ENCODE measurements at regions not wholly inside any gene's neighbourhood (a gene's known extent, or its start where the extent isn't known, plus 50 kb on each side); places are given as distances from the start of the nearest gene placed in this dataset.
A peak's percentile ranks its signal among the peaks of the same experiment; 100 is the strongest.

DNA sequence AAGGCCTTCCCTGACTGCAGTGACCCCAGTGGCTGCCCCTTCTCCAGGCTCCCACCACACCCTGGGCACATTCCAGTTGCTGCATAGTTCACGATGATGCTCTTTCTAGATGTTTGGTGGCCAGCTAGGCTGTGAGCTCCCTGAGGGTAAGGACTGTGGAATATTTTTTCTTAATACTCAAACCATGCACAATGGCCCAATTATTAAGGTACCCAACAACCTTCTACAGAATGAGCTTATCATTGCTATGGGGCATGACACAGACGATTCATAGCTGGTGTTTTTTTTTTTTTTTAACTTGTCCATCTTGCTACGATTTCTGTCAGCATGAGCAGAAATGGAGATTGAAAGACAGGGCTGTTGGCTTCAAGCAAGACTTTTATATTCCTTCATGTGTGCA is 68.9 kb upstream of the CLDN14 start:
- intact Hi-C loops (cut with DNase I), result no loop called here
- H3K27ac ChIP-seq (ENCODE audit: low read depth in 2 of 2, low read length in 2 of 2), result no peak overlapping the region
- H3K27me3 ChIP-seq (ENCODE audit: control insufficient read depth, insufficient read depth, low read length), result no peaks in the 10 kb centered on the region
- peaks cover 0 to 5% (median 0%) of the 10 kb centered on the region in 3 donors for H3K4me1 ChIP-seq (ENCODE audit: control insufficient read depth in 2 of 3, insufficient read depth in 2 of 3, low read depth in 1 of 3, low read length in 3 of 3)
- H3K9ac ChIP-seq (ENCODE audit: low read length in 3 of 3), result no peak overlapping the region
- no peak for FAIRE-seq
- H3K9me3 ChIP-seq (ENCODE audit: control insufficient read depth in 2 of 3, insufficient read depth in 1 of 3, low read length in 3 of 3), result no peaks in the 10 kb centered on the region
- DNase-seq, result no peak
- H3K36me3 ChIP-seq (ENCODE audit: control insufficient read depth in 2 of 3, insufficient read depth in 3 of 3, low read length in 3 of 3), result no peaks in the 10 kb centered on the region
- no peak overlapping the region for H3K4me3 ChIP-seq (ENCODE audit: low read length in 3 of 3)
- TF ChIP-seq, protein P1, sequence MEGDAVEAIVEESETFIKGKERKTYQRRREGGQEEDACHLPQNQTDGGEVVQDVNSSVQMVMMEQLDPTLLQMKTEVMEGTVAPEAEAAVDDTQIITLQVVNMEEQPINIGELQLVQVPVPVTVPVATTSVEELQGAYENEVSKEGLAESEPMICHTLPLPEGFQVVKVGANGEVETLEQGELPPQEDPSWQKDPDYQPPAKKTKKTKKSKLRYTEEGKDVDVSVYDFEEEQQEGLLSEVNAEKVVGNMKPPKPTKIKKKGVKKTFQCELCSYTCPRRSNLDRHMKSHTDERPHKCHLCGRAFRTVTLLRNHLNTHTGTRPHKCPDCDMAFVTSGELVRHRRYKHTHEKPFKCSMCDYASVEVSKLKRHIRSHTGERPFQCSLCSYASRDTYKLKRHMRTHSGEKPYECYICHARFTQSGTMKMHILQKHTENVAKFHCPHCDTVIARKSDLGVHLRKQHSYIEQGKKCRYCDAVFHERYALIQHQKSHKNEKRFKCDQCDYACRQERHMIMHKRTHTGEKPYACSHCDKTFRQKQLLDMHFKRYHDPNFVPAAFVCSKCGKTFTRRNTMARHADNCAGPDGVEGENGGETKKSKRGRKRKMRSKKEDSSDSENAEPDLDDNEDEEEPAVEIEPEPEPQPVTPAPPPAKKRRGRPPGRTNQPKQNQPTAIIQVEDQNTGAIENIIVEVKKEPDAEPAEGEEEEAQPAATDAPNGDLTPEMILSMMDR (IDR thresholded peaks at IDR 0.05; ENCODE audit: borderline replicate concordance, extremely low read depth, insufficient read depth), result no peak

DNA sequence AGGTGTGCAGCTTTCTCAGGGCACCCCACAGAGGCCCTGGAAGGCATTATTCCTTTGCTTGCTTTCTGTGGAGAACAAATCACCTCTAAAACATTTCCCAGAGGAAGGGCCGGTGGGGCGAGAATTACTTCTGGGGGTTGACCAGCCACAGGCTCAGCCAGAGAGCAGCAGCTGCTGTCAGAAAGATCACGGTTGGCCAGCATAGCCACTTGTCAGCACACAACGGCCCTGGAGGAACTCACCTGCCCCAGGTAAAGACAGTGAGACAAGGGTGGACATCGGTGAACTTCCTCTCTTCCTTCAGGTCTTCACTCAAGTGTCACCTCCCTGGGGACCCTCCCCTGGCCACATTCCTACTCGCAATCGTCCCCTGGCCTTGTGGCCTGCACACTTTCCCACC is 69.5 kb upstream of the CLDN14 start:
- TF ChIP-seq, protein P1 (IDR thresholded peaks at IDR 0.05; ENCODE audit: borderline replicate concordance, extremely low read depth, insufficient read depth), result no peak
- peaks cover 0 to 5% (median 0%) of the 10 kb centered on the region in 3 donors for H3K4me1 ChIP-seq (ENCODE audit: control insufficient read depth in 2 of 3, insufficient read depth in 2 of 3, low read depth in 1 of 3, low read length in 3 of 3)

DNA sequence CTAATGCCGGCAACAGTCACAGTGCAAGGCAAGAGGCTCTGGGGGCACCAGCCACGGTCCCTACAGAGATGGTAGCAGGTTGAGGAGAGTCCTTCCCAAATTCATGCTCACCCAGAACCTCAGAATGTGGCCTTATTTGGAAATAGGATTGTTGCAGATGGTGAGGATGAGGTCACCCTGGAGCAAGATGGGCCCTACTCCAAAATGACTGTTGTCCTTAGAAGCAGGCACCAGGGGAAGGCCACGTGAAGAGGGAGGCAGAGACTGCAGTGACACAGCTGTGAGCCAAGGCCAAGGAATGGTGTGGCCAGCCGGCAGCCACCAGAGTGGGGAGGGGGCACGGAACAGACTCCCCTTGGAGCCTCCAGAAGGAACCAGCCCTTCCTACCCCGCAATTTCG is 70.8 kb upstream of the CLDN14 start:
- H3K9ac ChIP-seq (ENCODE audit: low read length in 3 of 3), result no peak overlapping the region
- DNase-seq (peak in 1 of 5 donors; percentile 52), FAIRE-seq (no peak)
- no peaks in the 10 kb centered on the region for H3K9me3 ChIP-seq (ENCODE audit: control insufficient read depth in 2 of 3, insufficient read depth in 1 of 3, low read length in 3 of 3)
- intact Hi-C loops (cut with DNase I), result no loop called here
- H3K27ac ChIP-seq (ENCODE audit: low read depth in 2 of 2, low read length in 2 of 2), result no peak overlapping the region
- peaks cover 0 to 5% (median 0%) of the 10 kb centered on the region in 3 donors for H3K4me1 ChIP-seq (ENCODE audit: control insufficient read depth in 2 of 3, insufficient read depth in 2 of 3, low read depth in 1 of 3, low read length in 3 of 3)
- TF ChIP-seq, protein P1 (IDR thresholded peaks at IDR 0.05; ENCODE audit: borderline replicate concordance, extremely low read depth, insufficient read depth), result no peak
- no peaks in the 10 kb centered on the region for H3K36me3 ChIP-seq (ENCODE audit: control insufficient read depth in 2 of 3, insufficient read depth in 3 of 3, low read length in 3 of 3)
- H3K4me3 ChIP-seq (ENCODE audit: low read length in 3 of 3), result no peak overlapping the region
- no peaks in the 10 kb centered on the region for H3K27me3 ChIP-seq (ENCODE audit: control insufficient read depth, insufficient read depth, low read length)

More for the DNA sequence above, 69.5 kb upstream of the CLDN14 start:
- intact Hi-C loops (cut with DNase I), result no loop called here
- H3K9me3 ChIP-seq (ENCODE audit: control insufficient read depth in 2 of 3, insufficient read depth in 1 of 3, low read length in 3 of 3), result no peaks in the 10 kb centered on the region
- no peaks in the 10 kb centered on the region for H3K27me3 ChIP-seq (ENCODE audit: control insufficient read depth, insufficient read depth, low read length)
- no peak overlapping the region for H3K4me3 ChIP-seq (ENCODE audit: low read length in 3 of 3)
- no peak for DNase-seq
- no peaks in the 10 kb centered on the region for H3K36me3 ChIP-seq (ENCODE audit: control insufficient read depth in 2 of 3, insufficient read depth in 3 of 3, low read length in 3 of 3)
- no peak overlapping the region for H3K27ac ChIP-seq (ENCODE audit: low read depth in 2 of 2, low read length in 2 of 2)
- no peak for FAIRE-seq
- no peak overlapping the region for H3K9ac ChIP-seq (ENCODE audit: low read length in 3 of 3)

DNA sequence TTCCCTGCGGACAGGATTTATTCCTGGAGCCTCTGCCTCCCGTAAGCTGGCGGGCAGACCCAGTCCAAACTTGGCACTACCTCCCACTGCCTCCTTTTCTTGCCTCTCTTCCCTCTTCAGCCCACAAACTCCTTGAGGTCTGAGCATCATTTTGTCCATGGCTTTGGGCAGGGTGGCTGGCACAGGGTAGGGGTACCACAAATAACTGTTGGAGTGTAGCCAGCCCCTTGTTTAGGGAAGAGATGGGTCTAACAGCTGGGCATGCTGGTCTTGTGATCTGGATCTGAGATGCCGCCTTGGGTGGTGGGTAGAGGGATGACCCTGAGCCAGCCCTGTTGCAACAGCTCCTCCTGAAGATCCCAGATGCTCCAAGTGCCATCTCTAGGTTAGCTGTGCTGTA is 71.4 kb upstream of the CLDN14 start:
- H3K9me3 ChIP-seq (ENCODE audit: control insufficient read depth in 2 of 3, insufficient read depth in 1 of 3, low read length in 3 of 3), result no peaks in the 10 kb centered on the region
- no peak overlapping the region for H3K27ac ChIP-seq (ENCODE audit: low read depth in 2 of 2, low read length in 2 of 2)
- intact Hi-C loops (cut with DNase I), result no loop called here
- no peaks in the 10 kb centered on the region for H3K27me3 ChIP-seq (ENCODE audit: control insufficient read depth, insufficient read depth, low read length)
- no peaks in the 10 kb centered on the region for H3K36me3 ChIP-seq (ENCODE audit: control insufficient read depth in 2 of 3, insufficient read depth in 3 of 3, low read length in 3 of 3)
- no peak overlapping the region for H3K4me3 ChIP-seq (ENCODE audit: low read length in 3 of 3)
- no peak for DNase-seq
- TF ChIP-seq, protein P1 (IDR thresholded peaks at IDR 0.05; ENCODE audit: borderline replicate concordance, extremely low read depth, insufficient read depth), result no peak
- H3K9ac ChIP-seq (ENCODE audit: low read length in 3 of 3), result no peak overlapping the region
- FAIRE-seq, result no peak
- peaks cover 0 to 5% (median 0%) of the 10 kb centered on the region in 3 donors for H3K4me1 ChIP-seq (ENCODE audit: control insufficient read depth in 2 of 3, insufficient read depth in 2 of 3, low read depth in 1 of 3, low read length in 3 of 3)
